H9 (cell line): ENCODE measurements at regions not wholly inside any gene's neighbourhood (a gene's known extent, or its start where the extent isn't known, plus 50 kb on each side); places are given as distances from the start of the nearest gene placed in this dataset.

Source experiments
- DNase-seq: peaks from one replicate; pipeline ENCODE4 v3.0.0-alpha.2; 2017
- H2AFZ ChIP-seq: one replicate; pipeline ENCODE4 v1.6.1; 2013; ENCODE audit warnings: mild to moderate bottlenecking, low read length, control low read depth, moderate library complexity
- H2AK5ac ChIP-seq: 2 replicates; pipeline ENCODE4 v1.6.1; 2013; ENCODE audit warnings: low read length, control low read depth, mixed read lengths; ENCODE audit not compliant: insufficient read length
- H2BK120ac ChIP-seq: one replicate; pipeline ENCODE4 v1.6.1; 2013; ENCODE audit warnings: low read depth, mild to moderate bottlenecking, low read length, control low read depth, inconsistent platforms; ENCODE audit not compliant: poor library complexity, severe bottlenecking
- H2BK12ac ChIP-seq: 2 replicates; pipeline ENCODE4 v1.6.1; 2013; ENCODE audit warnings: low read length, control low read depth, mixed read lengths, low read depth; ENCODE audit not compliant: insufficient read length
- H2BK15ac ChIP-seq: 2 replicates; pipeline ENCODE4 v1.6.1; 2013; ENCODE audit warnings: low read depth, low read length, control low read depth
- H2BK20ac ChIP-seq: one replicate; pipeline ENCODE4 v1.6.1; 2013; ENCODE audit warnings: low read depth, mild to moderate bottlenecking, low read length, control low read depth, inconsistent platforms; ENCODE audit not compliant: poor library complexity, severe bottlenecking
- H2BK5ac ChIP-seq: 2 replicates; pipeline ENCODE4 v1.6.1; 2013; ENCODE audit warnings: low read length, control low read depth, mixed read lengths; ENCODE audit not compliant: insufficient read length
- H3K14ac ChIP-seq: 2 replicates; pipeline ENCODE4 v1.6.1; 2013; ENCODE audit warnings: low read length, control low read depth; ENCODE audit not compliant: insufficient read depth
- H3K18ac ChIP-seq: 2 replicates; pipeline ENCODE4 v1.6.1; 2013; ENCODE audit warnings: low read depth, mild to moderate bottlenecking, mixed read lengths, low read length, control low read depth; ENCODE audit not compliant: insufficient read length
- H3K23ac ChIP-seq: 2 replicates; pipeline ENCODE4 v1.6.1; 2013; ENCODE audit warnings: low read length, control low read depth, mixed read lengths, low read depth; ENCODE audit not compliant: insufficient read length
- H3K23me2 ChIP-seq: 2 replicates; pipeline ENCODE4 v1.6.1; 2013; ENCODE audit warnings: low read depth, mild to moderate bottlenecking, mixed read lengths, low read length, control low read depth; ENCODE audit not compliant: insufficient read length, poor library complexity, severe bottlenecking
- H3K27ac ChIP-seq: 2 replicates; pipeline ENCODE4 v1.5.1; 2013; ENCODE audit warnings: low read length, control low read depth, mixed read lengths, low read depth; ENCODE audit not compliant: insufficient read length
- H3K27me3 ChIP-seq: 2 replicates; pipeline ENCODE4 v1.6.1; 2013; ENCODE audit warnings: low read length, control low read depth, inconsistent platforms; ENCODE audit not compliant: insufficient read depth
- H3K4ac ChIP-seq: 2 replicates; pipeline ENCODE4 v1.6.1; 2013; ENCODE audit warnings: low read depth, mild to moderate bottlenecking, control low read depth, inconsistent platforms, low read length, moderate library complexity
- H3K4me1 ChIP-seq: 2 replicates; pipeline ENCODE4 v1.6.1; 2013; ENCODE audit warnings: low read length, control low read depth, inconsistent platforms; ENCODE audit not compliant: insufficient read depth
- H3K4me2 ChIP-seq: 2 replicates; pipeline ENCODE4 v1.6.1; 2013; ENCODE audit warnings: low read length, control low read depth, mixed read lengths; ENCODE audit not compliant: insufficient read length, insufficient read depth
- H3K56ac ChIP-seq: 2 replicates; pipeline ENCODE4 v1.6.1; 2013; ENCODE audit warnings: low read depth, mild to moderate bottlenecking, mixed read lengths, low read length, control low read depth; ENCODE audit not compliant: insufficient read length
- H3K79me1 ChIP-seq: 2 replicates; pipeline ENCODE4 v1.6.1; 2013; ENCODE audit warnings: low read depth, mild to moderate bottlenecking, moderate library complexity, low read length, control low read depth, inconsistent platforms; ENCODE audit not compliant: insufficient read depth, poor library complexity, severe bottlenecking
- H3K79me2 ChIP-seq: 2 replicates; pipeline ENCODE4 v1.6.1; 2013; ENCODE audit warnings: low read length, control low read depth, inconsistent platforms; ENCODE audit not compliant: insufficient read depth
- H3K9ac ChIP-seq: 2 replicates; pipeline ENCODE4 v1.6.1; 2013; ENCODE audit warnings: low read length, control low read depth, mixed read lengths; ENCODE audit not compliant: insufficient read length; ENCODE audit errors: extremely low read depth
- H3K9me3 ChIP-seq: one replicate; pipeline ENCODE4 v1.6.1; 2013; ENCODE audit warnings: low read depth, low read length, inconsistent platforms; ENCODE audit not compliant: control insufficient read depth
- H3T11ph ChIP-seq: one replicate; pipeline ENCODE4 v1.6.1; 2013; ENCODE audit warnings: mild to moderate bottlenecking, low read length, control low read depth, inconsistent platforms
- H4K20me1 ChIP-seq: one replicate; pipeline ENCODE4 v1.6.1; 2013; ENCODE audit not compliant: control insufficient read depth, insufficient read length, insufficient read depth
- H4K5ac ChIP-seq: 2 replicates; pipeline ENCODE4 v1.6.1; 2013; ENCODE audit warnings: low read depth, mild to moderate bottlenecking, mixed read lengths, low read length, control low read depth; ENCODE audit not compliant: insufficient read length
- H4K8ac ChIP-seq: replicated peaks from 2 replicates; pipeline ENCODE4 v1.6.1; 2013; ENCODE audit warnings: low read length, control low read depth, mixed read lengths, low read depth; ENCODE audit not compliant: insufficient read length
- H4K91ac ChIP-seq: 2 replicates; pipeline ENCODE4 v1.6.1; 2013; ENCODE audit warnings: low read depth, mild to moderate bottlenecking, moderate library complexity, mixed read lengths, low read length, control low read depth; ENCODE audit not compliant: insufficient read length
- H3K27ac Mint-ChIP-seq, 3 experiments: 2 replicates in 2 of 3; 3 replicates in 1 of 3; pipeline ENCODE4 v1.8.0; 2020 to 2021; ENCODE audit warnings: mixed read lengths in 3 of 3, mild to moderate bottlenecking in 1 of 3, moderate library complexity in 1 of 3
- H3K27me3 Mint-ChIP-seq: 2 replicates; pipeline ENCODE4 v1.8.0; 2021; ENCODE audit warnings: low read depth, mild to moderate bottlenecking, moderate library complexity, mixed read lengths
- H3K36me3 Mint-ChIP-seq, 3 experiments: 2 replicates in 2 of 3; 3 replicates in 1 of 3; pipeline ENCODE4 v1.8.0; 2020 to 2021; ENCODE audit warnings: low read depth in 3 of 3, mixed read lengths in 3 of 3; ENCODE audit not compliant: insufficient read depth in 1 of 3
- H3K4me1 Mint-ChIP-seq, 2 experiments: 2 replicates each; pipeline ENCODE4 v1.8.0; 2020; ENCODE audit warnings: mixed read lengths in 2 of 2
- H3K4me3 Mint-ChIP-seq, 2 experiments: 2 replicates in 1 of 2; 3 replicates in 1 of 2; pipeline ENCODE4 v1.8.0; 2020 to 2021; ENCODE audit warnings: mild to moderate bottlenecking in 2 of 2, mixed read lengths in 2 of 2, moderate library complexity in 1 of 2
- H3K9me3 Mint-ChIP-seq, 2 experiments: 2 replicates in 1 of 2; 3 replicates in 1 of 2; pipeline ENCODE4 v1.8.0; 2020; ENCODE audit warnings: mild to moderate bottlenecking in 2 of 2, mixed read lengths in 2 of 2, moderate library complexity in 1 of 2
- CTCF ChIP-seq: fragments of 200-600 bp; sonication (generic); conservative IDR thresholded peaks from 3 replicates; pipeline ENCODE4 v1.8.0; 2021; ENCODE audit warnings: antibody characterized with exemption, mild to moderate bottlenecking

GRCh38 chr3:181333394-181333793 lies 343.9 kb upstream of the DNAJC19 start:
- Histone ChIP-seq H3K23ac (no peak overlapping the region), H3K4me1 (no peaks in the 10 kb centered on the region), H3K14ac (no peak overlapping the region), H2BK20ac (no peak overlapping the region), H2BK5ac (no peak overlapping the region), H3K9me3 (no peaks in the 10 kb centered on the region), H2BK12ac (no peak overlapping the region), H3K56ac (no peak overlapping the region), H2BK15ac (no peak overlapping the region), H2AFZ (no peak overlapping the region), H3K27ac (no peak overlapping the region), H4K91ac (no peak overlapping the region), H3K27me3 (no peaks in the 10 kb centered on the region), H3T11ph (no peak overlapping the region), H4K5ac (no peak overlapping the region), H3K18ac (no peak overlapping the region), H4K8ac (no peak overlapping the region), H4K20me1 (no peaks in the 10 kb centered on the region), H2AK5ac (no peak overlapping the region), H3K23me2 (no peaks in the 10 kb centered on the region), H3K9ac (no peak overlapping the region), H3K79me2 (no peaks in the 10 kb centered on the region), H3K4me2 (no peak overlapping the region), H2BK120ac (no peak overlapping the region), H3K4ac (no peak overlapping the region), H3K79me1 (no peaks in the 10 kb centered on the region)
- Mint-ChIP-seq H3K4me3 (no peak overlapping the region), H3K27me3 (no peaks in the 10 kb centered on the region), H3K4me1 (no peaks in the 10 kb centered on the region), H3K36me3 (no peaks in the 10 kb centered on the region), H3K27ac (no peak overlapping the region), H3K9me3 (no peaks in the 10 kb centered on the region)
- TF ChIP-seq CTCF: no peak
- DNase-seq: no peak
